ENCODE measurements at regions not wholly inside any gene's neighbourhood (a gene's known extent, or its start where the extent isn't known, plus 50 kb on each side); places are given as distances from the start of the nearest gene placed in this dataset.

- DNase-seq (ENCODE audit: low spot score), result no peak
Observed at GRCh38 chr11:37623778-37624177, 1025.7 kb upstream of the RAG2 start.

GRCh38 chr11:37621662-37622061 lies 1023.6 kb upstream of the RAG2 start:
- no peak for DNase-seq (ENCODE audit: low spot score)

- no peak for DNase-seq (ENCODE audit: low spot score)
Observed at GRCh38 chr11:37616291-37616690, 1018.3 kb upstream of the RAG2 start.

GRCh38 chr11:37613031-37613430 lies 1015.0 kb upstream of the RAG2 start:
- no peak for DNase-seq (ENCODE audit: low spot score)

DNA sequence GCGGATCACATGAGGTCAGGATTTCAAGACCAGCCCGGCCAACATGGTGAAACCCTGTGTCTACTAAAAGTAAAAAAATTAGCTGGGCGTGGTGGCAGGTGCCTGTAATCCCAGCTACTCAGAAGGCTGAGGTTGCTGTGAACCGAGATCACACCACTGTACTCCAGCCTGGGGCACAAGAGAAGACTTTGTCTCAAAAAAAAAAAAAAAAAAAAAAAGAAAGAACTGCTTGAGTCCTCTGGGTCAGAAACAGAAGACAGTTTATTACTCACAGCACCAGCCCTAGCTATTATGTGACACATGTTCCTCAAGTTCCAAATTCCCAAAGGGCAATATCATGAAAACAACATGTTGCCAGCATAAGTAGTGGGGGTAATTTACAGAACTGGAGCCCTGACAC lies 1014.1 kb upstream of the RAG2 start:
- DNase-seq (ENCODE audit: low spot score), result no peak

DNA sequence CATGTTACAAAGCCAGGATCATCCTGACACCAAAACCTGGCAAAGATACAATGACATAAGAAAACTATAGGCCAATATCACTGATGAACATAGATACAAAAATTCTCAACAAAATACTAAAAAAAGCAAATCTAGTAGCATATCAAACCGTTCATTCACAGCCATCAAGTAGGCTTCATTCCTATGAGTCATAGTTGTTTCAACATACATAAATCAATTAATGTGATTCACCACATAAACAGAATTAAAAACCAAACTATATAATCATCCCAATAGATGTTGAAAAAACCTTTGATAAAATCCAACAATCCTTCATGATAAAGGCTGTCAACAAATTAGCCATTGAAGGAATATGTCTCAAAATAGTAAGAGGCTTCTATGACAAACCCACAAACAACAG lies 1007.2 kb upstream of the RAG2 start:
- no peak for DNase-seq (ENCODE audit: low spot score)

- DNase-seq (ENCODE audit: low spot score), result no peak
Observed at GRCh38 chr11:37598381-37598780, 1000.3 kb upstream of the RAG2 start.

DNA sequence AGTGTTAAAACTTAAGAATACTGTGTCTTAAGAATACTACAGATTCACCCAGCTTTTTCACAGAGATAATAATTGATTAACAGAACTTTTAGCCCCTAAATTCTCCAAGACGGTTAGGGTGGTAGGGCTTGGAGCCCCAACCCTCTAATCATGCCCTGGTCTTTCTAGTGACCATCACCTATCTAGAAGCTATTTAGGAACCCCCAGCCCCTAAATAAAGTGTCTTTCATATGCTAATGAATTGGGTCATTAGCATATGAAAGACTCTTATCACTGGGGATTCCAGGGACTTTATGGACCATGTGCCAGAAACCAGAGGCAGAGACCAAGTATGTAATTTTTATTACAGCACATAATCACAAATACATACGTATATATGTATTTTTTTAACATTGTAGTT lies 999.7 kb upstream of the RAG2 start:
- DNase-seq (ENCODE audit: low spot score), result no peak

DNA sequence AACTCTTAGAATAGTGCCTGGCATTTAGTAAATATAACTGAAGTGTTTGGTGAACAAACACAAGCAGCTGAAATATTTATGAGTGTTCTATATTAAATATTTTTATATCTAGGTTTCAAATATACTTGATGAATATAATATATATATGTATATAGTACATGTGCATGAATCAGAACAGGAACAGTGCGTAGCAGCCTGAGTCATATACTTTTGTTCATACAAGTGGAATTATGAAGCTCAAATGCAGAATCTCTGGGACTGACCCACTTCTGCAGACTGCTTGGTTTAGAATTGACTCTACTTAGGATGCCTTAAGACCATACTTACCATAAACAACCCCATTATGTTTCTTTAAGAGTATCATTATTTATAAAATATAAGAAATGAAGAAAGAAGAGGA lies 997.8 kb upstream of the RAG2 start:
- no peak for DNase-seq (ENCODE audit: low spot score)

- no peak for DNase-seq (ENCODE audit: low spot score)
Observed at GRCh38 chr11:37574361-37574760, 976.3 kb upstream of the RAG2 start.

GRCh38 chr11:37572491-37573171 lies 974.6 kb upstream of the RAG2 start:
- no peak for DNase-seq (ENCODE audit: low spot score)

DNA sequence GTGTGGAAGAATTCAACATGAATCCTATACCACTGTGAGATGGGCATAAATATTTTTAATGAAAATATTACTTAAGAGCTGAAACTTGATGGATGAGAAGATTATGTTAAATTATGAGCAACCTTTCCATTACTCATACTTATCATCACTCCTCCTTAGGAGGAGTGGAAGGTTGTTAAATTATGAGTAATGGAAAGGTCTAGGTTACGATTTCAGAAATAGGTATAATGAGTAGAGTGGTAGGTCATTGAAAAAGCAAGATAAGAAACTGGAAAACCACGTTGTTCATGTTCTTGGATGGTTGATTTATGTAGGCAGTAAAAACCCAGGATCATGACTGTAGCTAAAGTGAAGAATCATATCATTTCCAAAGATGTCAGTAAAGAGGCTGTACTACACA lies 973.2 kb upstream of the RAG2 start:
- no peak for DNase-seq (ENCODE audit: low spot score)

GRCh38 chr11:37560991-37561390 lies 963.0 kb upstream of the RAG2 start:
- DNase-seq (ENCODE audit: low spot score), result no peak

GRCh38 chr11:37560346-37560745 lies 962.3 kb upstream of the RAG2 start:
- DNase-seq (ENCODE audit: low spot score), result no peak

GRCh38 chr11:37558619-37559210 lies 960.7 kb upstream of the RAG2 start:
- no peak for DNase-seq (ENCODE audit: low spot score)

GRCh38 chr11:37557990-37558389 lies 960.0 kb upstream of the RAG2 start:
- DNase-seq (ENCODE audit: low spot score), result no peak

DNA sequence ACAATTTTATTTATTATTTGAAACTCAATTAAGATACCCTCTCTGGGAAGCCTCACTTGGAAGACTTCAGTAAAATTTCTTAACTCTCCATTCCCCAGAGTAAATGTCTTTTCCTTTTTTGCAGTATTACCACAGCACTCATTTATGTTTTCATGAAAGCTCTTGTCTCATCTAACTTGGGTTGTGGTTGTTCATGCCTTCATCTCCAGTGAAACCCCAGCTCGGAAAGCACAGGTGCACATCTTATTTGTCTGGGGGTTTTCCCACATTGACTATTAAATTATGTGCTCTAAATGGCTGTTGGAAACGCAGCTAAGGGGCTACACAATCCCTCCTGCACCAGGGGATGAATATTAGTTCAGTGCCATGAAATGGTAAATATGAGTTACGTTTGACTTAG lies 954.2 kb upstream of the RAG2 start:
- no peak for DNase-seq (ENCODE audit: low spot score)

GRCh38 chr11:37544491-37544890 lies 946.5 kb upstream of the RAG2 start:
- DNase-seq (ENCODE audit: low spot score), result no peak

DNA sequence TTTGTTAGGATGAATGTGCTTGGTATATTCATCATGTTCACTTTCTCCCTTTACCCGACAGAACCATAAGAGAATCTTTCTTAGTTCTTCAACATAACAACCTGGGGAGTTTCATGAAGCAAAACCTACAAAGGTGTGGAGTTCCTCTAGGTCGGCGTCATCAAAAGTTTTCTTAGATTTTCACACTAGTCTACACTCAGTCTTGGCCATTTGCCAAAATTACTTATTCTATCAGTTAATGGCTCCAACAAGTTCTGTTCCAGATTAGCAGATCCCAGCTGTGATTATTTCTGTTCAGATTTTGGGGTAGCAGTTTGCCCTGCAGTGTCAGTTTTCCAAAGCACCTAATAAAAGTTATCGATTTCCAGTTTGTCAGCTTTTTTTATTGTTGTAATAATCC lies 935.8 kb upstream of the RAG2 start:
- DNase-seq (ENCODE audit: low spot score), result no peak

- no peak for DNase-seq (ENCODE audit: low spot score)
Observed at GRCh38 chr11:37533087-37533486, 935.1 kb upstream of the RAG2 start.

- DNase-seq (ENCODE audit: low spot score), result no peak
Observed at GRCh38 chr11:37532271-37532670, 934.2 kb upstream of the RAG2 start.

DNA sequence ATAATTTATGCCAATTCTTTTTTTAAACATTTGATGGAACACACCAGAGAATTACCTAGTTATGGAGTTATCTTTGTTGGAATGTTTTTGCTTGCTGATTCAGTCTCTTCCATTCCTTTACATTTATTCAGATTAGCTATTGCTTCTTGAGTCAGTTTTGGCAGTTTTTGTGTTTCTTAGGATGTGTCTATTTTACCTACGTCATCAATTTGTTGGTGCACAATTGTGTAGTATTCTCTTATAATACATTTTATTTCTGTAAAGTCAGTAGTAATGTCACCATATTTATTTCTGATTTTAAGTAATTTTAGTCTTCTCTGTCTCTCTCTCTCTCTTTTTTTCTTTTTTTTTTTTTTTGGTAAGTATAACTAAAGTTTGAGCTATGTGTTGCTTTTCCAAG lies 929.5 kb upstream of the RAG2 start:
- no peak for DNase-seq (ENCODE audit: low spot score)

DNA sequence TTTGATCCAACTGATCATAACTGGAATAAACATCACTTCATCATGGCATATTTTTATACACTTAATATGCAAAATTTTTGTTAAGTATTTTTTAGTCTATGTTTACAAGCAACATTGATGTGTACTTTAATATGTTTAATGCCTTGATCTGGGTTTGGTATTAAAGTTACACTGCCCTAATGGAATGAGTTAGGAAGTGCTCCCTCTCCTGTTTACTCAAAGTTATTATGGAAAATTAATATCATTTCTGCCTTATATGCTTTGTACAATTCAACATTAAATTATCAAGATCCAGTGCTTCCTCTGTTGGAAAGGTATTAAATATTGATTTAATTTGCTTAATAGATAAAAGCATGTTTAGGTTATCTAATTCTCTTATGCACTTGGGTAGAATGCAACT lies 927.3 kb upstream of the RAG2 start:
- no peak for DNase-seq (ENCODE audit: low spot score)

DNA sequence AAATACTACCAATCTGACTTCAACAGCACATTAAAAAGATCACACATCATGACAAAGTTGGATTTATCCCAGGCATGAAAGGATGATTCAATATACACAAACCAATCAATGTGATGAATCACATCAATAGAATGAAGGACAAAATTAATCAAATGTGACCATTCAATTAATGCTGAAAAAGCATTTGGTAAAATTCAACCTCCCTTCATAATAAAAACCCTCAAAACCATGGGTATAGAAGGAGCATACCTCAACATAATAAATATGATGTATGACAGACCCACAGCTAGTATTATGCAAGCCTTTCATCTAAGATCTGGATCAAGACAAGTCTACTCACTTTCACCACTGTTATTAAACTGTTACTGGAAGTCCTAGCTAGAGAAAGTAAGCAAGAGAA lies 921.7 kb upstream of the RAG2 start:
- no peak for DNase-seq (ENCODE audit: low spot score)
